AG10803 (cell line): ENCODE measurements at regions not wholly inside any gene's neighbourhood (a gene's known extent, or its start where the extent isn't known, plus 50 kb on each side); places are given as distances from the start of the nearest gene placed in this dataset.

Experiments used
- DNase-seq: peaks from one replicate; pipeline ENCODE4 v3.0.0; 2010; ENCODE audit warnings: low read depth
- H3K4me3 ChIP-seq: 2 replicates; pipeline ENCODE4 v1.5.1; 2011; ENCODE audit warnings: mild to moderate bottlenecking, low read length, control low read depth
- TF ChIP-seq, protein P1 (sequence below): conservative IDR thresholded peaks from 2 replicates; pipeline ENCODE4 v1.5.1; 2011; ENCODE audit warnings: mild to moderate bottlenecking, low read length, control low read depth, inconsistent platforms

DNA sequence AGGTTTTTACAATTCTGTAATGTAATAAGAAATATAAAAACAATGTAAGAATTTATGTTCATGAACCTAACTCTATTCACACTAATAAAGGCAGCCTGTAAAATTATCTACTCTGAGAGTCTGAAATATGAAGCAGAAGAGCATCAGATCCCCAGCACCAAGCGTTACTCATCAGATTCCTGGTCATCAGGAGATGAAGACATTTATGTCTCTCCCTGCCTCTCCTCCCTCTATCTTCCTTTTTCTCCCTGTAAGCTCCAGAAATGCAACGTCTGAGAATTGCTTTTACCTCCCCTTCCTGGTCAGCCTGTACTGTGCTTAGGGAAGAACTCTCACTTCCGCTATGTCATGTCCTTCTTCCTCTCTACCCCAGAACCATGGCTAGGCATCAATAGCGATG is 114.4 kb upstream of the SLIT3 start:
- peak; percentile 43 for DNase-seq
- TF ChIP-seq, protein P1, sequence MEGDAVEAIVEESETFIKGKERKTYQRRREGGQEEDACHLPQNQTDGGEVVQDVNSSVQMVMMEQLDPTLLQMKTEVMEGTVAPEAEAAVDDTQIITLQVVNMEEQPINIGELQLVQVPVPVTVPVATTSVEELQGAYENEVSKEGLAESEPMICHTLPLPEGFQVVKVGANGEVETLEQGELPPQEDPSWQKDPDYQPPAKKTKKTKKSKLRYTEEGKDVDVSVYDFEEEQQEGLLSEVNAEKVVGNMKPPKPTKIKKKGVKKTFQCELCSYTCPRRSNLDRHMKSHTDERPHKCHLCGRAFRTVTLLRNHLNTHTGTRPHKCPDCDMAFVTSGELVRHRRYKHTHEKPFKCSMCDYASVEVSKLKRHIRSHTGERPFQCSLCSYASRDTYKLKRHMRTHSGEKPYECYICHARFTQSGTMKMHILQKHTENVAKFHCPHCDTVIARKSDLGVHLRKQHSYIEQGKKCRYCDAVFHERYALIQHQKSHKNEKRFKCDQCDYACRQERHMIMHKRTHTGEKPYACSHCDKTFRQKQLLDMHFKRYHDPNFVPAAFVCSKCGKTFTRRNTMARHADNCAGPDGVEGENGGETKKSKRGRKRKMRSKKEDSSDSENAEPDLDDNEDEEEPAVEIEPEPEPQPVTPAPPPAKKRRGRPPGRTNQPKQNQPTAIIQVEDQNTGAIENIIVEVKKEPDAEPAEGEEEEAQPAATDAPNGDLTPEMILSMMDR: no peak
- H3K4me3 ChIP-seq: no peak overlapping the region

DNA sequence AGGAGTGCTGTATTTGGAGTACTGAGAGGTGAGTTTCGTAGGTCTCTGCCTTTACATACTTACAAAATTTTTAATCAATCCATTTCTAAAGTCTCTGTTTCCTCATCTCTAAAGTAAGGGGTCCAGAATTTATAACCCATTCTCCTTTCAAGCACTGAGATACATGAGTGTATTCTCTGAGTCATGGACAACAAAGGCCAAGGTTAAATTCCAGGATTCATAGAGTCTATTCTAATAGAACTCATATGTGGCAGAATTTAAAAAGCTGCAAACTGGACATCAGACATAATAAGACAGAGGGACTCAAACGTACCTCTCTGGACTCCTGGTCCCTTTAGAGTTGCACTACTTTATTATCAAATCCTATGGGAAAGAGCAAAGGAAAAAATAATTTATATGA is 112.5 kb upstream of the SLIT3 start:
- peak; percentile 45 for DNase-seq
- no peak overlapping the region for H3K4me3 ChIP-seq
- TF ChIP-seq, protein P1: no peak

DNA sequence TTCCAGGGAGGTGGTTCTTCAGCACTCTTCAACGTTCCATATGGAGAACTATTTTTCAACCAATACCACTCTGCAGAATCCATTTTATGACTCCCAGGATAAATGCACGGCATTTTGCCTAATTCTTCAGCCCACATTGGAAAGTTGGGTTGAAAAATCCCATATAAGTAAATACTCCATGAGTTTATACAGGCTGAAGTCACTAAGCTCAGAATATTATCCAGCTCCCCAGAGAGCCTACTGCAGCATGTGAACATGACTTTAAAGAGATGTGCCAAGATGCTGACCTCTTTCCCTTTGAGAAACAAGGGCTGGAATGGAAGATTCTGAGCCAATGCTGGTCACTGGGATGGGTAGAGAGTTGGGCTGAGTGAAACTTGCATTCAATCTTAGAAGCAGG is 111.9 kb upstream of the SLIT3 start:
- no peak for DNase-seq
- TF ChIP-seq, protein P1: no peak
- no peak overlapping the region for H3K4me3 ChIP-seq

DNA sequence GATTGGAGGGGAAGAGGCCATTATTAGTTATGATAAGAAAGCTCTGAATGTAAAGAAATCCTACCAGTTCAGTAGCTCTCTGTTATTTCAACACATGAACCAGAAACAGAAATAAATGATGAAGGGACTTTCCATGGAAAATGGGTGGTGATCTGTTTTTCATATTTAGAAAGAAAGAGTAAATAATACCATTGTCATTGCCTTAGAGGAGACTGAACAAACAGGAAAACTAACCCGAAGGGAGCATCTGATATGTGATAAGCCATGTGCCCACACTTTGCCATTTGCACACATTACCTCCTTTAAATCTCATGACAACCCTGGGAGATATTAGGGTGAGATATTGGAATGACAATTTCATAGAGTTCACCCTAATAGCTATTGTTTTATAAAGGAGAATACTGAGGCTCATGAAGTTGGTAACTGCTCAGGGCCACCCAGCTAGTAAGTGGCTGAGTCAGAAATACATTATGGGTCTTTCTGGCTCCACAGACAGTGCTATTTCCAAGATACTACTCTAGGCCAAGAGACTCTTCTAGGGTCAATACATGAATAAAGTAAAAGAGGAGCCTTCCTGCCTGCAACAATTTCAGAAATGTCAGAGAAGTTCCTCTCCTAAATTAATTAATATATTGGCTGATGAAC is 111.0 kb upstream of the SLIT3 start:
- TF ChIP-seq, protein P1: no peak
- H3K4me3 ChIP-seq: no peak overlapping the region
- no peak for DNase-seq

DNA sequence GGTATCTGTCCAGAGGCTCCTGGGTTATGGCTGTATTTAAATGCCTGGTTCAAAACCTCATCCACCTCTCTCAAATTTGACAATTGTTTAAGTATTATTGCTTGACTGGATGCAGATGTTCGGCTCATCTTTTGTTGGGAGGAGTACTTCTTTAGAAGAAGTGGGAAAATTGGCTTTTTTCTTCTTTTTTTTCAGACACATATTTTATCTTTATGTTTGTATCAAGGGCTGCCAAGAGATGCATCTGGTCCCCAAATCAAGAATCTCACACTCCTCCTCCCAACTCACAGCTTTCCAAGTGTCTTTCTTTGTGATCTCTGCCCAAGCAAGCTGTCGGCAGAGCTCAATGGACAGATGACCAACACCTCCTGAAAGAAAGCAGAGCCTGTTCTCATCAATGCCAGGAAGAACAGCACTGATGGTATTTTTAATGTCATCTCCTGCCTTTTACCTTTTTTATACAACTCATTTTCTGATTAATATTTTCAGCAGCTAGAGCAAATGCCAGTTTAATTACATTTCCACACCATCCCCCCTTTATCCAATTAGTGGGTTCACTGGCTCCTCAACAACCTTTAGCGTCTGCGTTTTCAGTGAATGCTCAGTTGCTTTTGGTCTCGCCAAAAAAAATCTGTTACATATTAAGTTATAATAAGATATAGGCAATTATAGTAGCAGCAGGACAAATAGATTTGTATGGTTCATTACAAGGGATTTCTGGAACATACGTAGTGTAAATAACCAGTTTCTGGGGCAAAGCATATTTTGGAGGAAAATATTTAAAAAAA is 110.3 kb upstream of the SLIT3 start:
- DNase-seq: peak; percentile 56
- H3K4me3 ChIP-seq: no peak overlapping the region
- TF ChIP-seq, protein P1: no peak

DNA sequence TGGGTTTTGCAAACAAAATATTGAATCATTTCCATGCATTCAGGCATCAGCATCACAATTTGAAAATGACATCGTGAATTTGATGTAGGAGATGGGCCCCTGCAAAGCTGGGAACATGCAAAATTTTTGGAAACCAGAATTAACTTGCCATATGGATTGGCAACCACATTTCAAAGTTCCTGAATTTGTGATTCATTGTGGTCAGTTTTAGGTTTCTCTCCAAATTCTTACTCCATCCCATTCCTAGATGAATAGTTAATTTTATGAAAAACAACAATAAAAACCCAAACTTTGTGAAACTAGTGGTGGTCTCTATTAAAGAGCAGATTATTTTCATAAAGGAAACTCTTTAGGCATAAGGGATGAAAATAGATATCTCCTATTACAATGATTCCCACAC is 107.8 kb upstream of the SLIT3 start:
- DNase-seq: peak; percentile 74
- TF ChIP-seq, protein P1: no peak
- no peak overlapping the region for H3K4me3 ChIP-seq

DNA sequence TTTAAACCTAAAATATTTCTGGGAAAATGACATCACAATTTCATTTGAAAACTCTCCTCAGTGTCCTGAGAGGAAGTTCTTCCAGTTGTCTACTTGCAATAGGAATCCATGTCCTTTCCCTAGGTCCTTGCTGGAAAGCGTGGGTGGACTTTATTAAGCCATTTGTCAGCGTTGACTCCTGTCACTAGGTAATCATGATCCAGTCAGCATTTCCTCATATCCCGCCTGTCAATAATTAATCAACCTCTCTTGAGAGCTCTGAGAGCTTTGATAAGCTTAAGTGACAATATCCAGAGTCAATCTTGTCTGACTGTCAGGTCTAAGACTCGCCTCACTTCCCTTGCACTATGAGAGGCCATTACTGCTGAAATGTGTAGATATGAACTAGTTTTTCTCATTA is 107.2 kb upstream of the SLIT3 start:
- TF ChIP-seq, protein P1: no peak
- DNase-seq: no peak
- no peak overlapping the region for H3K4me3 ChIP-seq
